ENCODE measurements at regions not wholly inside any gene's neighbourhood (a gene's known extent, or its start where the extent isn't known, plus 50 kb on each side); places are given as distances from the start of the nearest gene placed in this dataset.

DNA sequence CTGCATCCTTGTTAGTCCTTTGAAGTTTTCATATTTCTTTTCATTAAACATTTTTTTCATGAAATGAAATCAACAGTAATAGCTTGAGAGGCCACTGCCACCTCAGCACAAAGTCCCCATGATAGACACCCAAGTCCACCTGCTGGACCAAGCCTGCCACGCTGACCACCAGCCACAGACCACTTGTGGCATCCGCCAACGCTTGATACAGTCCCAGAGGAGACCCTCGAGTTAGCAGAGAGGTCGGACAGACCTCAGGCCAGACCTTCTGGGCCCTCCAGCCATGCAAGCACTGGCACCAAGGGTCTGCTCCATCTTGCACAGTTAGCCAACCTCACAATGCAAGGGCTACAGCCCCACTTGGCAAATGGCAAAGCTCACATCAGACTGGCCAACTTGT lies 91.8 kb upstream of the RTL6 start:
- DNase-seq = no peak

DNA sequence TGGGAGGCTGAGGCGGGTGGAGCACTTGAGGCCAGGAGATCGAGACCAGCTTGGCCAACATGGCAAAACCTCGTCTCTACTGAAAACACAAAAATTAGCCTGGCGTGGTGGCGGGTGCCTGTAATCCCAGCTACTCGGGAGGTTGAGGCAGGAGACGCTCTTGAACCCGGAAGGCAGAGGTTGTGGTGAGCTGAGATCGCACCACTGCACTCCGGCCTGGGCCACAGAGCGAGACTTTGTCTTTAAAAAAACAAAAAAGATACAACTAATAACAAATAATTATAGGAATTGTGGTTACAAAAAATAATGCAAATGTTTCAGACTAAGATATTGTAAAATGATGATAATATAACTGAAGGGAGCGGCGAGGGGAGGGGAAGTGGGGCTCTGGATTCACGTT lies 90.3 kb upstream of the RTL6 start:
- no peak for DNase-seq

DNA sequence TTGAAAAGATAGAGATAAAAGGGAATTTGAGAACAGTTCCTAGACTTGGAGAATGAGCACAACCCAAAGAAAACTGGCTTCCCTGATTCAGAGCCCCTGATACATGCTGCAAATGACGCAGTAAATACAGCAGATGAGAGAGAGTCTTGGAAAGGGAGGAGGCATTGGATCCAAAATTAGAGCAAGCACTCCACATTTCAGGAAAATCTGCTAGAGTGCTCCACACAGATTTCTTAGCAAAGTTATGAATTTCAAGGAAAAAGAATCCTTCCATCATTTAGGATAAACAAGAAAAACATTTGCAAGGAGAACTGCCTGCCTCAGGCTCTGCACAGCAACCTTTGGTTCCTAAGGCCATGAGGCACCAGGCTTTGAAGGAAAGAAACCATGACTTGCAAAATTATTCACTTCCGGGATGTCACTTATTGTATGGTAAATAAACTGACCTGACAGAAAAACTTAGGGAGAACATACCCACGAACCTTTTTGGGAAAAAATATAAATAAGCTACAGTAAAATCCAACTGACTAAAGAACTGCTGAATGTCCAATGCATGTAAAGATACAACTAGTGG lies 89.8 kb upstream of the RTL6 start:
- no peak for DNase-seq

DNA sequence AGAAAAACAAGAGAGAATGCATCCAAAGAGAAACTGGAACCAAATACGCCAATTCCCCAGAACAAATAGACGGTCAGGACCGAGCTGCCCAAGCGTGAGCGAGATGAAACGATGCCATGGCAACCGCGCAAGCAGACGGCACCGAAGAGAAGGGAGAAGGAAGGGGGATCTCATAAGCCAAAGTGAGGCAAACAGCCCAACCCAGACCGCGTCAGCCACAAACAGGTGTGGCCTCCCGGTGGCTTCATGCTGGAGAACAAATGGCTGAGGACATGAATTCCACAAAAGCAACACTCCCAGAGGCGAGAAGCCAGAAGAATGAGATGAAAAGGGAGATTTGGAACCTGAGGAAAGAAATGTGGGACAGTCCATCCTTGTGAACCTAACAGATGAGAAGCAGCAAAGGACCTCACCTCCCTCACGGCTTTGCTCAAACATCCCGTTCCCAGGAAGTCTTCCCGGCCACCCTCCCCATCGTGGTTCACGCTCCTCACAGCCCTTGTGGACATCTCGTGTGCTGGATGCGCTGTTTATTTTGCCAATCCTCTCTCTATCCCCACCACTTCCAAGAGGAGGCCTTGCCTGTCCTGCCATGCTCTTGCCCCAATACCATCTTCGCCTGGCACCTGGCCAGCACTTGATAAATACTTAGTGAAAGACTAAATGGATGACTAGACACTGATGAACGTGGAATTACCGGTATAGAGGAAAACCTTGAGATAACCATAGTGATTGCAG lies 89.1 kb upstream of the RTL6 start:
- DNase-seq = peak; percentile 80

DNA sequence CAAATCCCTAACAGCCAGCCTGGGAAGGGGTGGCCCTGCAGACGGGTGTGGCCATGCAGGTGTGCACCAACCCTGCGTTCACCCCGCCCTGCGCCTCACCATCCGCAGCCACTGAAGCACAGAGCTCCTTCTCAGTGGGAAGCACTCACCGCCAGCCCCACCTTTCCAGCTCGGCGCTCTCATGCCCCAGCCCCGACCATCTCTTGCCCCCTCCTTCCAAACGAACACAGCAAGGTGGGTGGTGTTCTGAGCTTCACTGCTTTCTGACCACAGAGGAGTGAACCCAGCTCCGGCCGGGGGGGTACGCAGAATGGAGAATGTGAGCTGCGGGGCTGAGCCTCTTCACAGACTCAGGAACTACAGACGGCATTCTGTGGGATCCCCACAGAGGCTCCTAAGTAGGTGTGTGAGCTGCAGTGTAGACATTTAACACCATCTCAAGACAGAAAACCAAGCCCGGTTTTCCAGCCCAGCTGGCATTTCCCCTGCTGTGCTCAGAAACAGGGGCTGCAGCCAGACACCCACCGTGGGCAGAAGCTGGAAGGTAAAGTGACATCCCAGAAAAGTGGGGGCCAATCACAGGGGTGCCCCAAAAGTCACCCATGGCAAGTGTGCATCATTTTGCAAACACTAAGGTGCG lies 88.4 kb upstream of the RTL6 start:
- no peak for DNase-seq

DNA sequence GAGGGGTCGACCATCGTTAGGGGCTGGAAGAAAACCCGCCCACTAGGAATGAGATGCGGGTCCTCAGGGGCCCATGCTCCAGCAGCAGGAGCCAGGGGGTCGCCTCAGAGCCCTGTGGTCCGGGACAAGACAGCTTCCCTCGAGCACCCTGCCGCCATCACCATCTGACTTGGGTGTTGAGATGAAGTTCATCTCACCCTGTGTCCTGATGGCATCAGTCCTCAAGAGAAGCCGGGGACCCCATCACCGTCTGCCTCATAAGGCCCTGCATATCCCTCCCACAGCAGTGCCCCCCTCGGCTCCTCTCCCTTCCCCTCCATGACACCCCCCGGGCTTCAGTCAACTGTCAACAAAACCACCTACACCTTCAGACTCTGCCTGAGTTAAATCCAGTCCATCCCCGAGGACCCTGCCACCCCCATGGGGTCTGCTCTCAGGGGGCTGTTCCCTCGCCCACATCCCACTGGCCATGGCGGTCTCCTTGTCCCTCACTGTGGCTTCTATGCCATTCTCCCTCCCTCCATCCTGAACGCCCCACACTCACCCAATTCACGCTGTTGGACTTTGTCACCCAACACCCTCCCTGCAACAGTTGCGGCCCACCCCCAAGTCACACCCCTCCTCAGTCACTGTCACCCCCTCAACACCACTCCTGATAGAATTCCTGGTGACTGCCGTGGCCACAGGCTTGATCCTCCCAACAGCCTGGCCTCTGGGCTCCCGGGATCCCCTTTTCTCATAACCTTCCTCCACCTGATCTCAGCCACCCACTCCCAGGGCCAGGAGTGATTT lies 87.7 kb upstream of the RTL6 start:
- DNase-seq = no peak

DNA sequence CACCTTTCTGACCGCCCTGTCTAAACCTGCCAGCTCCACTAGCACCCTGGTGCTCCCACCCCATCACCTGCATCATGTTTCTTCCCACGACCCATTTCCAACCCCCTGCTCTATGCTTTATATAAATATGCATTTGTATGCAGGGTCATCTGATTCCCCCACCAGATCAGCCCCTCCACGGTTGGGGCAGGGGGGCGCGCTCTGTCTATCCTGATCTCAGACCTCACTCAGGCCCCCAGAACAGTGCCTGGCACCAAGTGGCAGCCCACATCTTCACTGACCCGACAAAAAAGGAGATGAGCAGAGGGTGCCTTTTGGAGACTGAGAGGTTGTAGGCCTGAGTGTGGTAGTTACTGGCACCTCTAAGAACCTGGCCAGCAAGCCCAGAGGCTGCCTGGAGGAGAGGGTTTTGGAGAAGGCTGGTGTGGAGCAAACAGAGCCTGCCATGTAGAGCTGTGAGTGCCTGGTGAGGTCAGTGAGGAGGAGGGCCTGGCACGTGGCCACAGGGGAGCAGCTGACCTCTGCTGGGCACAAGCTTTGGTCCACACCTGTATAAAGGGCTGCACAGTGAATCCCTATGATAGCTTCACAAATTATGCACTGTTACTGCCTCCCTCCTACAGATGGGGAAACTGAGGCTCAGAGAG lies 86.3 kb upstream of the RTL6 start:
- DNase-seq = no peak

DNA sequence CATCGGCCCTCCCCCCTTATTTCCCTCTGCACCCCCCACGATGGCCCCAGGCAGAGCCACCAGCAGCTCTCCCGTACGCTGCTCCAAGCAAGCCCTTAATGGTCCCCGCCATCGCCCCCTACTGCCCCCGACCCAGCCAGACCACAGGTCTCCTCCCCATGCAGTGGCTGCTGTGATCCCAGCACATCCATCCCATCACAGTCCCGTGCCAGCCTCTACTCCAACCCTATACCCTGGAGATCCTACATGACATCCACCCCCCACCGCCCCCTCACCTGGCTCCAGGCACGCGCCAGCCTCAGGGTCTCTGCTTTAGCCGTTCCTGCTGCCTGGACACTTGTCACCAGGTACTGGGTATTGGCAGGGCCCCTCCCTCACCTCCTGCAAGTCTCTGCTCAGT lies 85.8 kb upstream of the RTL6 start:
- no peak for DNase-seq

DNA sequence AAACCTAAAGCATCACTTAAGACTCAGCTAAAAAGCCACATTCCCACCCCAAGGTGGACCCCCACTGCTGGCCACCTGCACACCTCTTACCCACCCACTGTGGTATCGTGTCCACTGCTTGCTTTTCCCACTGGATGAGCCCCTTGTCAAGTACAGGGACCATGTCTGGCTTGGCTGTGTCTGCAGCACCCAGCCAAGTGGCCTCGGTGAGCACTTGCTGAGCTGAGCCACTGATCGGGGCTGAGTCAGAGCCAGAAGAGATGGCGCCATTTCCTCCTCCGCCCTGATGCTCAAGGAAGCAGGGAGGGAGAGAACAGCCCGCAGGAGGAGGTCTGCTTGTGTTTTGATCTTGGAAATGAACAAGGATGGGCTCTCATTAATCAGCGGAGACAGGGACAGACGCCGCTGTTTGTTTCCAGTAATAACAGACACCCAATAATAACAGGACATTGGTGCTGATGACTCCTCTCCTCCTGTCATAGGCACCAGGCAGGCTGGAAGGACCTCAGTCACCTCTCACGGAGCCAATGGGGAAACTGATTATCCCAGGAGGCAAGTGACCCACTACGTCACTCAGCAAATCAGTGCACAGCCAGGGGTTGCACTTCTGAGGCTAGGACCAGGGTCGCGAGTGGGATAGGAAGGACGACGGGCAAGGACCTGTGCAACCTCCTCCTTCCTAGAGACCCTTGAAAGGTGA lies 85.2 kb upstream of the RTL6 start:
- no peak for DNase-seq

DNA sequence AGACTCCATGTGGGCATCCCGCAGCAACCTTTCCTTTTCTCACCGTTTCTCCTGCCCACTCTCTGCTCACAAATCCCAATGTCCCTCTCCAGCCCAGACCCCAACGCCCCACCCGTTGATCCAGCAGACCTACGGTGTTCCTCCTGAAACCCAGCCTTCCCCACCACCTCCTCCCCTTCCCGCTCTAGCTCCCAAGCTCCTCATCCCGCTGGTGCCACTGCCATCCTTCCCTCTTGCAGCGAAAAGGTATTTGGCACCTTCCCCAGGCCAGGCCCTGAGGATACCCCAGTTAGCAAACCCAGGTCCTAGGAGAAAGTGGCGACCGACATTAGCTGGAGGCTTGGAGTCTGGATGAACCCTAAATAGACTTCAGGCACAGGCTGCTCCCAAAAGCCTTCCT lies 84.0 kb upstream of the RTL6 start:
- no peak for DNase-seq

DNA sequence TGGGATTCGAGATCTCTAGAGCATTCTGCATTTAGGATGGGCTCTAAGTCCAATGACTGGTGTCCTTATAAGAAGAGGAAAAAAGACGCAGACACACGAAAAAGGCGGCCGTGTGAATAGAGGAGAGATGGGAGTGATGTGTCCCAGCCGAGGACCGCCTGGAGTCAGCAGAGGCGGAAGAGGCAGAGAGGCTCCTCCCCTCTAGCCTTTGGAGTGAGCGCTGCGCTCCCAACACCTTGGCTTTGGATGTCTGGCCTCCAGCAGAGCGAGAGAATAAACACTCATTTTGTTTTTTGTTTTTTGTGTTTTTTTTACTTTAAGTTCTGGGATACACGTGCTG lies 83.0 kb upstream of the RTL6 start:
- no peak for DNase-seq

DNA sequence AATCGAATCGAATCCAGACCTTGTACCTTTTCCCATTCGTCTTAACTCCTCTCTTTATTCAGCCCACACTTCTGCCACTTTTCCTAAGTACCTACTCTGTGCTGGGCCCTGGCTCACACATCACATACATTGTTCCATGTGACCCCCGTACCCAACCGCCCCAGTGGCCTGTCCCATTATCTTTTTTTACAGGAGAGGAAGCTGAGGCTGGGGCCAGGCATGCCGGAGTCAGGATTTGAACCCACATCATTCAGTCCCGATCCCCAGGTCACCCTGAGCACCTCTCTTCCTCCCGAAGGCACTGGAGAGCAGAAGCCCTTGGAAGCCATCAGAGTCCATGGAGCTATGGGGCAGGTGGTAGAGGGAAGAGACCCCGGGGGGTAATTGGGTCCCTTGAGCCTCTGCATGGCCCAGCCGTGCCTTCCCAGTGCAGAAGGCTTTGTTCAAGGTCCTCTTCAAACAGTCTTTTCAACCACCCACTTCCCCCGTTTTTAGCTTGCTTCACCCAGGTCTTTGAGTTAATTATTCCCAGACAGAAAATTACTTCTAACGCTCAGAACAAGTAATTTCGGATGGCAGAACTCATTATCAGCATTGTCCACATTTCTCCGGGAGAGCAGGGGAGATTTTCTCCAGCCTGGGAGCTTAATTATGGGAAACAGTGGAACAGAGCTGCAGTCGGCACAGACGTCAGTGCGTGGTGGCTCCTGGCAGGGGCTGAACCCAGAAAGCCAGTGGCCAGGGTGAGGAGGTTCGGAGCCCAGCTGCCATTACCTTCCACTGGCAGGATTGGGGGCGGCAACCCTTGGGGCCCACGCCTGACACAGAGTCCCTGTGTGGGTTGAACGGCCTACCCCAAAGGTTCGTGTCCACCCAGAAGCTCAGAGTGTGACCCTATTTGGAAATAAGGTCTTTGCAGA lies 82.4 kb upstream of the RTL6 start:
- no peak for DNase-seq

DNA sequence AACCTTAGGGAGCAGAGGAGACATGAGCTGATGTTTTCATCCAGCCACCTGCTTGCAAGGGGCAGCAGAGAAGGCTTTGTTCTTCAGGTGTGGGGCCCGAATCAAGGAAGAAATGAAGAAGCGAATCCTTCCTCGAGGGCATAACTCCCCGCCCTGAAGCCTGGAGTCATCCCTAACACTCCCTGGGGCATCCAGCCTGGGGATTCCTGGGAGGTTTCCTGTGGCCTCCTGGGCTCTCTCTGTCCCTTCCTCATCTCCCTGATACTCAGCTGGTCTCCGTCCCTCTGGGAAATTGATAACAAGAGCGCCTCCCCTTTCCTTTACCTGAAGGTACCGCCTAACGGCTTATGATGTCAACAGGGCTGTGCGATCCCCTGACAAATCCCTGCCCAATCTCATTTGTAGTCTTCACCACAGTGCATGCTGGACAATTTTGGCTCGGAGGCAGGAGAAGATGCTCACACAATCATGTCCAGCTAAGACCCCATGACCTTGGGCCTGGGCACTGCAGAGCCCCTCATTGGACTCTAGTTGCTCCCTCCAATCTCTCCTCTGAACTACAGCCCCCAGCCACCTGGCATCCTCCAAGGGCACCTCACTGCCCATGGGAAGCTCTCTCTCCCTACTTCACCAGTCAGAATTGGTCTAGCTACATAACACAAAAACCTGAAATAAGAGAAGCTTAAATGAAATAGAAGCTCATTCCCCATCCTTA lies 80.6 kb upstream of the RTL6 start:
- DNase-seq = no peak

DNA sequence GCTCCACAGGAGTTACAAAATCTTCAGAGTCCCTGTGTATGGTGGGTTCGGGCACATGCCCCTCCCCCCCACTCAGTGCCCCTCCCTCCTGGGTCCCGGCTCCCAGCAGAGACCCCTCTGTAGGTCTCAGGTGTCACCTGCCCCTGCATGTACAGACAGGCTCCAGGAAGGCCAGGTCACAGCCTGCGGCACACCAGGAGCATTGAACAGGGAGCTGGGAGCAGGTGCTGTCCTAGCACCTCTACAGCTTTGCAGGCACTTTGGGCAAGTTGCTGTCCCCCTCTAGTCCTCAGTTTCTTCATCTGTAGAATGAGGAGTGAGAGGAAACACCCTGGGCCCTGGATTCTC lies 80.1 kb upstream of the RTL6 start:
- no peak for DNase-seq

DNA sequence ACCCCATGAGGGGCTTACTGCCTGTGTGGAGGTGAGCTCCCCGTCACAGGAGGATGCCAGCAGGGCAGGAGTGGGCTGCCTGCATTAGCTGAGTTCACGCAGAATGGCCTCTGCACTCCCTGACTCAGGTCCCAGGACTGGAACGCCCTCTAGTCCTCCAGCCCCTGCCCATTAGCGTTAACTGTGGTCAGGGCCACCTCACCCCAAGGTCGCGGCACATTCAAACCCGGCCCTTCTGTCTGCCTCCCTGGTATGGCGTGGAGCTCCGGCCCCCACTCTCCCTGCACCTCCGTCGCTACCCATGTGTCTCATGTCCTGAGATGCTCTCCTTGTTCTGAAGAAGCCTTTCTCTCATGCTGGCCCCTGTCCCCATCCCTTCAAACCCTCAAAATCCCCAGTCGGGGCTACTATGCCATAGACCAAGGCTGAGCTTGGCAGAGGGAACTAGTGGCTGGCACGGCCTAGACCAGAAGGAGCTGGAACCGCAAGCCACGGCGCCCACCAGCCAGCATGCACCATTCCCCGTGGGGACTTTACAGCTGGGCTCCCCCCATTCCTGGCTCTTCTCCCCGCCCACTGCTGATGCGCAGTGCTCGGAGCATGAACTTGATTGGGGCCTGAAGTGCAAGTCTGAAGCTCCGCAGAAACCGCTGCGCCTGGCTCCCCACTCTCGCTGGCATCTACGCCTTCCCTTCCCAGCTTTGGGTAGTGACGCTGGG lies 79.5 kb upstream of the RTL6 start:
- no peak for DNase-seq

DNA sequence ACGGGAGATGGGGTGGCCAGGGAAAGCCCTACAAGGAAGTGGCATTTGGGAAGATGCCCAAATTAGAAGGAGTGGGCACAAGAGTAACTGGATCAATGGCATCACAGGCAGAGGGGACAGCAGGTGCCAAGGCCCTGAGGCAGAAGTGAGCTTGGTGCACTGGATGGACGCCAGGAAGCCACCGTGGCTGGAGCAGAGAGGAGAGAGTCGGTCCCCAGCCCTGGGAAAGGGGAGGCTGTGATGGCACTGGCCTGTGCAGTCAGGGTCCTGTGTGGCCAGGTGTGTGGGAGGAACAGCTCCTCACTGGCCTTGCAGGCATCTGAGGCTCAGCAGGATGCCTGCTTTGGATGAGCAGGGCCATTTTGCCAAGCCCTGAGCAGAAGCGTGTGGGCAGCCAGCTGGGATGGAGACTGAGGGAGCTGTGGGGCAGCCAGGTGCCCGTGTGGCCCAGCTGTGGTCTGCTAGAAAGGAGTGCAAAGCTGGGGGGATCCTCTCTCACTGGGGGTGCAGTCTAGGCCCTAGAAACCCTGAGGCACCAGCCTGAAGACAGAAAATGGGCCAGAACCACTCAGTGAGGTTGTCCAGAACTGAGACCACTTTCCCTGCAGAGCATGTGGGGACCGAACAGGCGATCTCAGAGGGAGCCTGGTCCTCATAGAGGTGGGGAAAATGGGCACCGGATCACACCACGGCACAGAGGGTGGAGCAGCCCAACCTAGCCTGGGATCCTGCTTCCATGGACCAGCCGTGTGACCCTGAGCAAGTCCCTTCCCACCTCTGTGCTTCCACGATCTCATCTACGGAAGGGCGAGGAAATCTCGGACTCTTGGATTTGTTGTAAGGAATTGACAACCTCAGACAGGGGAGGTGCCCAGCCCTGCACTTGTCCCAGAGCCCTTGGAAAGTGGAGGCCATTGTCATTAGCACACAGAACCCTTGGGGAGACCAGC lies 78.6 kb upstream of the RTL6 start:
- DNase-seq = no peak

DNA sequence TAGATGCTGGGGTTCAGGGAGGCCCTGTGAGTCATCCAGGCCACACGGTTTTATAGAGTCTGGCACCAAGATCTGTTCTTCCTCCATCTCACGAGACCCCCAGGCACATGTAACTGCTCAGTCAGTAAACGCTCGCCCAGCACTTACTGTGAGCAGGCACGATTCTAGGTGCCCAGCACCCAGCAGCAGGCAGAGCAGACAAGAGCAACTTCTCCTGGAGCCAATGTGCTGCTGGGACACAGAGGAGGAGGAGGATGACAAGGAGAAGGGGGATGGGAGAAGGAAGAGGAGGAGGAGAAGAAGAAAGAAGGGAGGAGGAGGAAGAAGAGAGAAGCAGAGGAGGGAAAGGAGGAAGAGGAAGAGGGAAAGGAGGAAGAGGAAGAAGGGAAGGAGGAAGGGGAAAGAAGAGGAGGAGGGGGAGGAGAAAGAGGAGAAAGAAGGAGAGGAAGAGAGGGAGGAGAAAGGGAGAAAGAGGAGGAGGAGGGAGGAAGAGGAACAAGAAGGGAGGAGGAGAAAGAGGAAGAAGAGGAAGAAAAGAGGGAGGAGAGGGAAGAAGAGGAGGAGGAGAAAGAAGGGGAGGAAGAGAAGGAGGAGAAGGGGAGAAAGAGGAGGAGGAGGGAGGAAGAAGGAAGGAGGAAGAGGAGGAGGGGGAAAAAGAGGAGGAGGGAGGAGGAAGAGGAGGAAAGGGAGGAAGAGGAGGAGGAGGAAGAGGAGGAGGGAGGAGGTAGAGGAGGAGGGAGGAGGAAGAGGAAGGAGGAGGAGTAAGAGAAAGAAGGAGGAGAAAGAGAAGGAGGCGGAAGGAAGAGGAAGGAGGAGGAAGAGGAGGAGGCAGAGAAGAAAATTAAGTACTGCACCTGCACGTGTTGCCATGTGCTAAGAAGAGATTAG lies 77.6 kb upstream of the RTL6 start:
- no peak for DNase-seq
